HCT116 (cell line): ENCODE measurements at regions not wholly inside any gene's neighbourhood (a gene's known extent, or its start where the extent isn't known, plus 50 kb on each side); places are given as distances from the start of the nearest gene placed in this dataset.

Experiments used
- ATAC-seq: fragments of 200-7000 bp; cut with Tn5 transposase; 2 replicates; pipeline ENCODE4 v1.9.1; 2020; ENCODE audit warnings: mild to moderate bottlenecking, moderate library complexity
- BruUV-seq: library from RNA; stranded (reverse); fragments of 400-500 nt; replicated peaks from 2 replicates; lab custom pipeline; 2021; lab: Mats Ljungman, UMichigan
- CTCF ChIA-PET: fragments of 300-600 bp; sonication (Branson Sonifier 250); formaldehyde crosslinking; loops from one replicate; lab custom pipeline; 2021; ENCODE audit warnings: antibody characterized with exemption; lab: Charles Lee
- POLR2A ChIA-PET: fragments of 300-600, 350-600 bp; sonication (Branson Sonifier 250); formaldehyde crosslinking; loops from one replicate; lab custom pipeline; 2021; ENCODE audit warnings: antibody characterized with exemption; lab: Charles Lee
- RAD21 ChIA-PET, 2 experiments: fragments of 300-600 bp; sonication (Branson Sonifier 250); formaldehyde crosslinking; loops; one replicate each; lab custom pipeline; 2023; ENCODE audit warnings: low total read pairs in 2 of 2; ENCODE audit not compliant: uncharacterized antibody in 2 of 2, unreplicated experiment in 2 of 2, low non-redundant PET in 1 of 2; lab: Charles Lee
- DNase-seq: peaks from one replicate; pipeline ENCODE4 v3.0.0-alpha.2; 2010; ENCODE audit warnings: low read depth, low spot score
- H2AFZ ChIP-seq: fragments of 200-600 bp; shearing (Covaris generic), sonication (generic); 2 replicates; pipeline ENCODE4 v1.6.1; 2017; ENCODE audit warnings: low read depth, mixed run types, mixed read lengths, antibody characterized with exemption, low read length; ENCODE audit not compliant: poor library complexity, severe bottlenecking
- H3K27ac ChIP-seq: 2 replicates; pipeline ENCODE4 v1.5.1; 2012; ENCODE audit warnings: low read depth, low read length
- H3K27me3 ChIP-seq: fragments of 200-600 bp; sonication (generic); 2 replicates; pipeline ENCODE4 v1.6.1; 2016; ENCODE audit warnings: mixed run types, low read length, mixed read lengths; ENCODE audit not compliant: insufficient read depth
- H3K36me3 ChIP-seq, 2 experiments: fragments of 200-500 bp in 1 of 2; fragments of 200-600 bp in 1 of 2; sonication (Bioruptor generic) in 1 of 2; sonication (generic) in 1 of 2; 2 replicates each; pipeline versions ENCODE4 v1.5.1 to v1.6.1; 2014 to 2016; ENCODE audit warnings: low read length in 2 of 2, inconsistent platforms in 1 of 2, mixed read lengths in 1 of 2, mixed run types in 1 of 2; ENCODE audit not compliant: insufficient read depth in 2 of 2, control insufficient read depth in 1 of 2
- H3K4me1 ChIP-seq, 2 experiments: fragments of 200-600 bp in 1 of 2; sonication (generic) in 1 of 2; 2 replicates each; pipeline versions ENCODE4 v1.5.1 to v1.6.1; 2012 to 2017; ENCODE audit warnings: low read length in 2 of 2, inconsistent platforms in 1 of 2, mild to moderate bottlenecking in 1 of 2, mixed read lengths in 1 of 2, mixed run types in 1 of 2, moderate library complexity in 1 of 2; ENCODE audit not compliant: insufficient read depth in 2 of 2, control insufficient read depth in 1 of 2
- H3K4me2 ChIP-seq: fragments of 200-600 bp; sonication (generic); 2 replicates; pipeline ENCODE4 v1.6.1; 2017; ENCODE audit warnings: mixed run types, low read length, mixed read lengths
- H3K4me3 ChIP-seq, 2 experiments: fragments of 200-600 bp in 1 of 2; sonication (generic) in 1 of 2; replicated peaks in 1 of 2; 2 replicates each; pipeline ENCODE4 v1.5.1; 2011 to 2016; ENCODE audit warnings: low read length in 2 of 2, control low read depth in 1 of 2, low read depth in 1 of 2, mild to moderate bottlenecking in 1 of 2, mixed read lengths in 1 of 2, mixed run types in 1 of 2
- H3K79me2 ChIP-seq: fragments of 200-600 bp; sonication (generic); 2 replicates; pipeline ENCODE4 v1.6.1; 2017; ENCODE audit warnings: mild to moderate bottlenecking, mixed run types, low read length, moderate library complexity, mixed read lengths; ENCODE audit not compliant: insufficient read depth
- H3K9ac ChIP-seq: fragments of 200-600 bp; sonication (generic); 2 replicates; pipeline ENCODE4 v1.6.1; 2016; ENCODE audit warnings: low read length, mixed read lengths
- H3K9me2 ChIP-seq: fragments of 200-600 bp; sonication (generic), shearing (Covaris generic); 2 replicates; pipeline ENCODE4 v1.6.1; 2017; ENCODE audit warnings: mixed run types, mild to moderate bottlenecking, moderate library complexity; ENCODE audit not compliant: insufficient read depth
- H3K9me3 ChIP-seq, 2 experiments: fragments of 200-500 bp in 1 of 2; fragments of 200-600 bp in 1 of 2; sonication (Bioruptor generic) in 1 of 2; sonication (generic) in 1 of 2; 2 replicates each; pipeline ENCODE4 v1.6.1; 2014 to 2017; ENCODE audit warnings: low read length in 2 of 2, mixed read lengths in 2 of 2, inconsistent platforms in 1 of 2, low read depth in 1 of 2, mild to moderate bottlenecking in 1 of 2, mixed run types in 1 of 2, moderate library complexity in 1 of 2; ENCODE audit not compliant: control insufficient read depth in 1 of 2, insufficient read depth in 1 of 2
- H4K20me1 ChIP-seq: fragments of 200-600 bp; sonication (generic), shearing (Covaris generic); 2 replicates; pipeline ENCODE4 v1.6.1; 2017; ENCODE audit warnings: mixed run types, mild to moderate bottlenecking, moderate library complexity; ENCODE audit not compliant: insufficient read depth
- ATF3 ChIP-seq: IDR thresholded peaks from 2 replicates; pipeline ENCODE4 v1.6.1; 2012
- CBX3 ChIP-seq: IDR thresholded peaks from 2 replicates; pipeline ENCODE4 v1.6.1; 2012; ENCODE audit warnings: low read depth
- CEBPB ChIP-seq: IDR thresholded peaks from 2 replicates; pipeline ENCODE4 v1.6.1; 2012; ENCODE audit warnings: low read depth
- EGR1 ChIP-seq: IDR thresholded peaks from 2 replicates; pipeline ENCODE4 v1.6.1; 2012; ENCODE audit warnings: low read depth
- EZH2phosphoT487 ChIP-seq: fragments of 200-600 bp; IDR thresholded peaks from 2 replicates; pipeline ENCODE4 v1.6.1; 2018; ENCODE audit warnings: antibody characterized with exemption, borderline replicate concordance
- FOSL1 ChIP-seq: IDR thresholded peaks from 2 replicates; pipeline ENCODE4 v1.6.1; 2012; ENCODE audit warnings: low read depth
- RAD21 ChIP-seq: IDR thresholded peaks from 2 replicates; pipeline ENCODE4 v1.6.1; 2012; ENCODE audit warnings: low read depth, mild to moderate bottlenecking
- REST ChIP-seq: IDR thresholded peaks from 2 replicates; pipeline ENCODE4 v1.6.1; 2012; ENCODE audit warnings: low read depth
- SIN3A ChIP-seq: IDR thresholded peaks from 2 replicates; pipeline ENCODE4 v1.6.1; 2012; ENCODE audit warnings: low read depth
- SP1 ChIP-seq: IDR thresholded peaks from 2 replicates; pipeline ENCODE4 v1.6.1; 2012; ENCODE audit warnings: low read depth
- TCF7L2 ChIP-seq: IDR thresholded peaks from 2 replicates; pipeline ENCODE4 v1.7.0; 2011; ENCODE audit warnings: borderline replicate concordance, inconsistent platforms; ENCODE audit not compliant: insufficient read depth, insufficient read length; ENCODE audit errors: extremely low read depth
- ZBTB33 ChIP-seq: IDR thresholded peaks from 2 replicates; pipeline ENCODE4 v1.6.1; 2011; ENCODE audit warnings: mild to moderate bottlenecking, low read length, moderate library complexity; ENCODE audit not compliant: insufficient replicate concordance; ENCODE audit errors: extremely low read depth
- ZFX ChIP-seq: fragments of 450-650 bp; IDR thresholded peaks from 2 replicates; pipeline ENCODE4 v1.6.1; 2017
- ZNF274 ChIP-seq: fragments of 200-500 bp; sonication (Bioruptor generic); IDR thresholded peaks from 2 replicates; pipeline ENCODE4 v1.6.1; 2014; ENCODE audit warnings: mild to moderate bottlenecking, low read depth, low read length, inconsistent platforms
- intact Hi-C: fragments of 100-400 bp; cut with micrococcal nuclease; formaldehyde crosslinking; loops from 2 replicates; pipeline ENCODE4 v1.10.0; 2022

- Histone ChIP-seq H3K9me3 (no peaks in the 10 kb centered on the region), H3K9ac (no peak overlapping the region), H3K4me3 (no peak overlapping the region), H4K20me1 (no peaks in the 10 kb centered on the region), H3K79me2 (no peaks in the 10 kb centered on the region), H3K9me2 (no peaks in the 10 kb centered on the region), H3K4me1 (no peaks in the 10 kb centered on the region), H3K4me2 (no peak overlapping the region), H3K36me3 (no peaks in the 10 kb centered on the region), H3K27ac (no peak overlapping the region), H2AFZ (no peak overlapping the region), H3K27me3 (no peaks in the 10 kb centered on the region)
- ChIA-PET CTCF (no interaction called here), POLR2A (no interaction called here), RAD21 (no interaction called here)
- no TSS peak for BruUV-seq
- intact Hi-C loops: no loop called here
- no peak for DNase-seq
- ATAC-seq: no peak
- TF ChIP-seq SP1 (no peak), CEBPB (no peak), ZBTB33 (no peak), TCF7L2 (no peak), EZH2phosphoT487 (no peak), EGR1 (no peak), ZNF274 (no peak), ZFX (no peak), CBX3 (no peak), RAD21 (no peak), FOSL1 (no peak), SIN3A (no peak), ATF3 (no peak), REST (no peak)
Measured at GRCh38 chr5:116814626-116815385, 240.2 kb upstream of the SEMA6A start.
